CD4-positive, alpha-beta T cell treated with Interferon gamma for 1 hour (primary cell): ENCODE measurements at regions not wholly inside any gene's neighbourhood (a gene's known extent, or its start where the extent isn't known, plus 50 kb on each side); places are given as distances from the start of the nearest gene placed in this dataset.
"Not testable (repeated sequence)": the region's sequence is repeated elsewhere in the genome, so short reads cannot be mapped to it uniquely, and the experiment has no call there.

ENCODE experiments used
- DNase-seq: peaks from one replicate; pipeline ENCODE4 v3.0.0-alpha.2; 2020

DNA sequence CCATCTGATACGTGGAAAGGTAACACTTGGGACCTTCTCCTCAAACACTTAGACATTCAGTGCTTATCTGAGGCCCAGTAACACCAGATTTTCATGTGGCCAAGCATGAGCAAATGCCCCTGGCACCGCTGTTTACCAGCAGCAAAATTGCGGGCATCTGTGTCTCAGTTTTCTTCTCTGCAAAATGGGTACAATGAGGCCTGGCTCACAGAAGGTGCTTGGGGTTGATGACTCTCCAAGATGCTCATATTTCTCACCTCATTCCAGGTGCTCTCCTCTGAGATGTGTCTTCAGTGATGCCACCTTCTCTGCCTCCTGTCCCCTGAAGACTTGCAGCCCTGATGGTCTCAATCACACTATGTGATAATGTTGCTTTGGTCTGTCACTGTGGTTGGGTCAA lies 321.7 kb downstream of the TSN start:
- DNase-seq, result no peak

DNA sequence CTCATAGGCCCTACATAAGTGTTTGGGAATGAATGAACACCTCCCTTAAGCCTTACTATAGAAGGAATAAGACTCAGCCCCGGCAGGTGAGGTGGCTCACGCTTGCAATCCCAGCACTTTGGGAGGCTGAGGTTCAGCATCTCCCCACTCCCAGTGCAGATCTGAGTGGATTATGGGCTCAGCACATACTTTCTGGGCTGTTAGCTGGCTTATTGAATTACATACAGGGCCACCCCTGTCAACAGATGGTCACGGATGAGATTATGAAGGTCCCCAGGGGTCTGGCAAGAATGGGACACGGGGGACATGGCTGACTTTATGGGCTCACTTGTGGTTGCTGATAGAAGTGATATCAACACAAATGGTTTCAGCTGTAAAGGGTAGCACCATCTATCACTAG lies 322.3 kb downstream of the TSN start:
- no peak for DNase-seq

DNA sequence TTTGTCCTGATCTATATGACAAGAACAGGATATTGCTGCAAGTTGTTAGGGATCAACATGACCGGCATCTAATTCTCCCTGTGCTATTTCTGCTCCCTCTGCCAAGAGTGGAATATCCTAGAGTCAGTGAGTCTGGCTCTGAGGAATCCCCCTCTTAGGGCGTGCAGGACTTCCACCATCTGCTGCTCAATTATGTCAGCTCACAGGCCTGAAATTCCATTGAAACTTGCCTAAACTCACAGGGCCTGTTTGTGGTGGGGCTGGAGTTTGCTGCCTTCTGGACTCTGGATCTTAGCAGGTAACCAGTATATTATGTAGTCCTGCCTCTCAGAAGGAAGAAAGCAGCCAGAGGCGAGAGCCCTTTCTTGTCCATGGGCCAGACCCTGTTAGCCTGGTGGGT lies 323.0 kb downstream of the TSN start:
- no peak for DNase-seq

DNA sequence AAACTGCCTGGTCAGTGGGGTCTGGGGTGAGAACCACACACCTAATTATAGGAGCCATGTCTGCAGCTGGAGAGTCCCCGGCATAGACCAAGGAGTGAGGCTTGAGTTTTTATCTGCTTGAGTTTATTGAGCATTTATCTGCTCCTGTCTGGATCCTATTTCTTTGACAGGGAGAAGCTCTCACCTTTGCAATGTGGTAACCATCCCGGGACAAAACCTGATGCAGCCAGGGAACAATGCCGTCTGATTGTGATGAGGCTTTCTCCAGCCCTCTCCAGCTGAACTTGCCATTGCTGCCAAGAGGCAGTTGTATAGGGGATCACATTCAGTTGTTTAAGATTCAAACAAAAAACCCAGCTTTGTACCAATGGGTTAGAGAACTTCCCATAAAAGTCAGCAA lies 324.4 kb downstream of the TSN start:
- no peak for DNase-seq

DNA sequence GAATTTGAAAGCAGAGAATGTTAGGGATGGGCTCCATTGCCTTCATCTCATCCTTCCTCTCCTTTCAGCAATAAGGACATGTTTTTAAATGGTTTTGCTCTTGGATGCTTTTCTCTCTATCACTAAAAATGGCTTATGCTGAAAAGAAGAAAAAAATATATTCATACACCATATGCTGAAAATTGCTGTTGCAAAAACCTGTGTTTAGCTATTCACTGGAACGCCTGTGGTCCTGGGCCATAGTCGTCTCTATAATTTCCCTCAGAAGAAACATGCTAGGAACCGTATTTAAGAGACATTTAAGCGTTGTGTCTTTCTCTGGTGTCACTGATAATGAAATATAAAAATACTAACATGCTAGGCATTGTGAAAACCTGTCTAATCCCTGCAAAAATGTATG lies 324.9 kb downstream of the TSN start:
- DNase-seq, result no peak

DNA sequence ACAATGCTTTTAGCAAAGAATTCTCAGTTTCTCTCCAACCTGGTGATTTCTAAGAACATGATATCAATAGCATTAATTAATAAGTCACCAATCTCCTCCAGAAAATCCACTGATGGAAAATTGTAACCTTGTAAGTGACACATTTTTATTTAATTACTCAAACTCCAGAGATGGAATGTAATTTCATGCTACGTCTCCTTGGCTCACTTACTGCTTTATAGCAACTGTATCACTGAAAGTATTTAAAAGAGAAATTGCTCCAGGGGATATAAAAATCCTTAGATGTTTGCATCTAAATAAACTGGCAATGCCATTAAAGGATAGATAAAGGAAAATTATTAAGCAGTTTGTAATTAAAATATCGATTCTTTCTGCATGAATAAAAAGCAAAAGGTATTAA lies 325.4 kb downstream of the TSN start:
- DNase-seq, result no peak

DNA sequence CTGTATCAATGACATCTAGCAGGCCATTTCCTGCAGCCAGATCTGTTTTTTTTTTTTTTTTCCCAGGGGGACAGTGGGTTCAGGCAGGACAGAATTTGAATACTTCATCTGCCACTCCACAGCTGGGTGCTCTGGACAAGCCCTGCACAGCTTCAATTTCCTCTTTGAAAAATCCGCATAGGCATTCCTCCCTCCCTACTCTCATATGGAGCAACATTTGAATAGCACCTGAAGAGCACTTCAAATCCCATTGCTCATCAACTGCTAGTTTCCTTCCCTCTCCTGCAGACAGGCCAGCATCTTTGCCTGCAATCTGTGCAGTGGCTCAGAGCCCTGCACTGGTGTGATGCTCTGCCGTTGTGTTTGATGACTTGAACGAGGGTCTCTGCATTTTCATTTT lies 326.3 kb downstream of the TSN start:
- DNase-seq, result no peak

DNA sequence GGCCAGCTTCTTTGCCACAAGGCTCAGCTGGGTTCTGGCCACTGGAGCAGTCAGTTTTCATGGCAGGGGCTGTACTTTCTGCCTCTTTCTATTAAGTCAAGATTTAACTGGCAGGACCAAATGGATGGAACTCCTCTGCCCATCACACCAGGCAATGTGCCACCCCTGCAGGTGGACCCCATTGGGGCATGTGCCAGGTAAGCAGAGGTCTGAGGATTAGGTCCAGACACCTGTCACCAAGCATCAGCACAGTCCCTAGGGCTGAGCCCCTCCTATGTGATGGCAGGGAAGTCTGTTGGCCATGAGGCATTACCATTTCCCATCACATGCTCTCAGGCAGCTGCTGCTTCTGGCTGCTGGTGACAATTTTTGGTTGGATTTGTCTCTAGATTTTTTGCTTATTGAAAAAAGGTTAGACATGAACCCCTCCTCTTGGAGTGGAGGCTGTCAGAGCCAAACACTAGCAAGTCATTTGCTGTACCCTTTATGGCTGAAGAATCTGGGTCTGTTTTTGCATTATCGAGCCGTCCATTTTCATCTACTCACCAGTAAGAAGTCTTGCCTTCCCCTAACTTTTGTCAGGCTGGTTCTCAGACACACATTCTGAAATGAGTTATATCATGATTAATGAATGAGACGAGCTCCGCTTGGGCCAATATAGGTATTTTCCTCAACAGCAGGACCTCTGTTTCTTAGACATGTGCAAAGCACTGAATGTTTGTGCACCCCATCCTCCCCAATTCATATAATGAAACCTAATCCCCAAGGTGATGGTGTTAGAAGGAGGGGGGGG lies 328.0 kb downstream of the TSN start:
- no peak for DNase-seq

DNA sequence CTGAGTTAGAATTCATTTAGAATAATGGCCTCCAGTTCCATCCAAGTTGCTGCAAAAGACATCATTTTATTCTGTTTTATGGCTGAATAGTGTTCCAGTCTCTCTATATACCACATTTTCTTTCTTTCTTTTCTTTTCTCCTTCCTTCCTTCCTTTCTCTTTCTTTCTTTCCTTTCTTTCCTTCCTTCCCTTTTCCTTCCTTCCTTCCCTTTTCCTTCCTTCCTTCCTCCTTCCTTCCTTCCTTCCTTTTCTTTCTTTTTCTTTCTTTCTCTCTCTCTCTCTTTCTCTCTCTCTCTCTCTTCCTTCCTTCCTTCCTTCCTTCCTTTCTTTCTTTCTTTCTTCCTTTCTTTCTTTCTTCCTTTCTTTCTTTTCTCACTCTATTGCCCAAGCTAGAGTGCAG lies 330.2 kb downstream of the TSN start:
- not testable (repeated sequence) for DNase-seq

DNA sequence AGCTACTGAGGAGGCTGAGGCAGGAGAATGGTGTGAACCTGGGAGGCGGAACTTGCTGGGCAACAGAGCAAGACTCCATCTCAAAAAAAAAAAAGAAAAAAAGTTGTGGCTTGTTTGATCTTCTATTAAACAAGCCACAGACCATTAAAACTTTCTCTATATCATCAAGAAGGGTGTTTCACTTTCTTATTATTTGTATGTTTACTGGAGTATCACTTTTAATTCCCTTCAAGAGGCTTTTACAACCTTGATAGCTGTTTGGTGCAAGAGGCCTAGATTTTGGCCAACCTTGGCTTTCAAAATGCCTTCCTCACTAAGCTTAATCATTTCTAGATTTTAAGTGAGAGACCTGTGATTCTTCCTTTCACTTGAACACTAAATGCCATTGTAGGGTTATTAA lies 339.1 kb downstream of the TSN start:
- DNase-seq, result no peak

DNA sequence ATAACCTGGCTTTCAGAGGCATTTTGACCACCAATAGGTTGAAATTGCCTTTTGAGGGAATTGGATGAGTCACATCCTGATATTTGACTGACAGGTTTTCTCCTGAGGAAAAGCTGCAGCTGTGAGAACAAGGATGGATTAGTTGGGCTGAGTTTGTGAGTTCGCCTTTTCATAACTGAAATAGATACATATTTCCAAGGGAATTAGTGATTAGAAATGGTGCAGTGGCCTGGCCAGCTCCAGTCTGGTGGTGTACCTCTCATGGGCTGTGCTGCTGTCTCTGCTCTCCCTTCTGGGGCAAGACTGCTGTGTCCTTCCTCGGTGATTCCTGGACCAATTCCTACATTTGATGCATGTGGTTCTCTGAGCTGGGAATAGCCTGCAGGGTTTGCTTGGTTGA lies 341.3 kb downstream of the TSN start:
- DNase-seq, result no peak

DNA sequence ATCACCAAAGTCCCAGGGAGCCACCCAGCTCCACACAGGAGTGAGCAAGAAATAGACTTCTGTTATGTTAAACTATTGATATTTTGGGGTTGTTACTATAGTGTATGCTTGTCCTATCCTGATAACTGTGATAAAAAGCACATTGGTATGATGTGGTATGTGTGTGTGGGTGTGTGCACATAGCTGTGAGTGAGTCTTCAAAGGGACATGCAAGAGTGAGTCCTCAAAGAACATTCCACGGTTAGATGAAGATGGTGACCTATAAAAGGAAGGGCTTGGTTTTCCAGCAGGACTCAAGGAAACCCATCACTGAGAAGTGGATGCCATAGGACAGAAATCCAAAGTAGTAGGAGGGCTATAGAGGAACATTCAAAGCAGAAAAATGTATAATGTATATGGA lies 342.9 kb downstream of the TSN start:
- DNase-seq, result no peak

DNA sequence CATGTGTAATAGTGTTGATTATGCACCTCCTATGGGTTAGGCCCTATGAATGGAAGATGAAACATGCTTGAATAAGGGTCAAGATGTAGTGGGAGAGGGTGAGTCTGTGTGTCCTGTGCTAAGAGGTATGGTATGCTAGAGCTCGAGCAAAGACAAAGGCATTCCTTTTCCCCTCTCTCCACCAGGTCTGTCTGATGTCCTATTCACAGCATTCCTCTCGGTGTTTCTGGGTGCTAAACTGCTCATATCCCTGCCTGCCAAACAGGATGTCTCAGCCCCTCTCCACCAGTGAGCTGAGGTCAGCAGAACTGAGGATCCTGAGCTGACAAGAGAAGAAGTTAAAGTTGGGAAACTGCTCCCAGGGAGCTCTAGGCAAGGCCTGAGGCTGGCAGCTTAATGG lies 344.9 kb downstream of the TSN start:
- DNase-seq, result no peak

DNA sequence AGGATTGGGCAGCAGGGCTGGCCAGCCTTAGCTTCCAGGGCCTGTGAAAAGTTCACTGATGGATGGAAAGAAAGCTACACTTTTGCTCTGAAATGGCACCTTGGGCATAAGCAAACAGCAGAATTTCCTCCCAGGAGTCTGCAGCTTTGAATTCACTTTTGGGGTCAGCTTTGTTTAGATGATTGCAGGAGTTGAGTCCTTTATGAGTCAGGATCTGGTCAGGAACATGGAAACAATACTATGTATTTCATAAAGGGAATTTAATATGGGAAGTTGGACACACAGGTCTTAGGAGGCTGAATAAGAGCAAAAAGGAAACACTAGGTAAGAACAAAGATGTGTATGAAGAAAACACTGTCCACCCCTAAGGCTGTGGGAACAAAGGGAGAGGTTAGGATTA lies 345.3 kb downstream of the TSN start:
- DNase-seq, result no peak

DNA sequence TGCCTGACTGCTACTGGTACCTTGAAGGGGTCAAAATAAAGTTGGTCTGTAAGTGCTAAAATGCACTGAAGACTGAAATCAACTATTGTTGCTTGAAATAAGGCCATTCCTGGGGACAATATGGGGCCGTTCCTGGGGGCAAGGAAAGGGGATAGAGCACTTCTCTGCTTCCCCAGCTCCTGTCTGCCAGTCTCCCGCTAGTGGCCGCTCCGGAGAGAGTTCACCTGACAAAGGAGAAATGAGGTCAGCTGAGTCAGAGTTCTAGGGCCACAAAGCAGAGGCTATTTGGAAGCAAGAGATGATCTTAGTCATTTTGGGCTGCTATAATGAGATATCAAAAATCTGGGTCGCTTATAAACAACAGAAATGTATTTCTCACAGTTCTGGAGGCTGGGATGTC lies 345.9 kb downstream of the TSN start:
- no peak for DNase-seq

DNA sequence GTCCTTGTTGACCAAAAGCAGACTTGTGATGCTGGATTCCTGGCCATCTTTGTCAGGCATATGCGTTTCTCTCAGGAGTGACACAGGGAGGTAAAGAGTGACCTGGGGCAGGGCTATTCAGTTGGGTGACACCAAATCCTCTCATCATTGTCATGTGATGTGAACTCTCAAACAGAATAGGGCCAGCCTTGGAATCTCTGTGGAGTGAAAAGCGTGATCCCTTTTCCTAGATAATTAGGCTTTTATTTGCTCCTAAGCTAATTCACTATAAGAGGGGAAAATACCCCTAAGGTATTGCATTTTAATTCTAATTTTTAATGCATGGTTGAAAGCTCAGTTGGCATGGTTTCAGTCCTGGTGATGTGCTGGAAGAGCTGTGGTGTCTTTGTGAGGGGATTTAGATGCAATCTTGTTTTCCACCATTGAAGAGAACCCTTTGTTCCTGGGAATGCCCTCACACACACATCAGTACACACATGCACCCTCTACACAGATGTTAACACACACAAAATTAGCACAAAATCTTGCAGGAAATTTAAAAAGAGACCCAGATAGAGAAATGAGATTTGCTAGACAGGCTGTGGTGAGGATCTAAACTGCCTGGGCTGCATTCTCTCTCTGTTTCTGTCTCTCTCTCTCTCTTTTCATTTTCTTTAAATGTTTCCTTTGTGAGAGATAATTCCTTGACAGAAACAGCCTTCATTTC lies 349.9 kb downstream of the TSN start:
- no peak for DNase-seq

DNA sequence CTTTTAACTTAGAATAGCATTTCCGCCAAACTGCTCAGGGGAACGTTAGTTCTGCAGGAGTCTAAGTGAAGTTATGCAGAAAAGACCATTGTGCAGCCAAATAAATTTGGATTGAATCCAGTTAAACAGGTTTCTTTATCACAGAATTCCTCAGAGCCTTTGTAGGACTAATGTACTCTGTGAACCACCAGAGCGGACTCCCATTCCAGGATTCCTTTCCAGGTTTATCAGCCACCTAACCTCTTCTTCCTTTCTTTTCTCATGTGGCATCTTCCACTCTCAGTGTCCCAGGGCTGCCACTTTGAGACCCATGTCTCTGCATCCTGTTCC lies 350.4 kb downstream of the TSN start:
- no peak for DNase-seq

DNA sequence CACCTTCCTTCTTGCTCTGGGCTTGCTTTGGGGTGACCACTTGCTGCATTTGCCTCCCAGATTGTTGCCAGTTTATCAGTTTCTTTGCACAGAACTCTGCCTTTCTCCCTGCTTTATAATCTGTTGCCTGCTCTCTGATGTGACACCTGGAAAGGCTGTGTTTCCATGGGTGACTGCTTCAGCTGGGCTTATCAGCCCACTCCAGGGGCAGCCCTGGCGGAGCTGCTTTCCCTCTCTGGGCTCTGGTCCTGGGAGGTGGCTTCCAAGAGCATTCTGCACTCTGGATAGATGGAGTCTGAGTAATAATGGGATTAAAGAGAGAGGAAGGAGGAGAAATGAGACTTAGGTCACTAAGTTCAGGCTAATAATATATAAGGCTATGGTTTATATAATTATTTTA lies 352.7 kb downstream of the TSN start:
- DNase-seq, result no peak

DNA sequence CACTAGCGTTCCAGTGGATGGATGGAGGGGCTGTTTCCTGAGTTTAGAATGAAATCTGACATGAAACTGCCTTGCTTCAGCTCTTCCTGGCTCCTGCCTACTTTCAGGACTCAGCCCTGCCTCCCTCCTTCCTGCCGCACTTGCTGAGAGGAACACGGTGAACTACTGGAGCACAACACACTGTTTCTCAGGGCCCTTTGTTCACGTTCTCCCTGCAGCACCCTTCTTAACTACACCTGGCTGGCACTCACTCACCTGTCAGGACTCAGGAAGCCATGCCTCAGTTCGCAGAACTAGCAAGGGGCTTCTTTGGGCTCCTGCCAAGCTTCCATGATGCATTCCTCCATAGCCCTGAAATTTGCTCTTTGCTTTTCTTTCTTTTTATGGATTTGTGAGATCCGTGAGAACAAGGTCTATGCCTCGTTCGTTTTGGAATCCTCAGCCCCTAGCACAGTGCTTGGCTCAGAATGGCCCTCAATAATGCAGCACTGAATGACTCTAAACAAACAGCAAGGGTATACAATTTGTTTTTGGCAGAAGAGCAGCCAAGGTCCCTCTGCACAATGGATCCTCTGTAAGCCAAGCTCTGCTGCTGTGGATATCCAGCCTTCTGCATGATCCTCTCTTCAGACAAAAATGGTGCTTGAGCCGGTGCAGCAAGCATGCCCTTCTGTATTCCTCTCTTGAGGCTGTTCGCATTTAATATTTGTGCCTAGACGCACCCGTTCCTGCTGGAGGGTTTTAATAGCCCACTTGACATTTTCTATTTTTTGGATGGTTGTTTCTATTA lies 357.0 kb downstream of the TSN start:
- DNase-seq, result no peak

DNA sequence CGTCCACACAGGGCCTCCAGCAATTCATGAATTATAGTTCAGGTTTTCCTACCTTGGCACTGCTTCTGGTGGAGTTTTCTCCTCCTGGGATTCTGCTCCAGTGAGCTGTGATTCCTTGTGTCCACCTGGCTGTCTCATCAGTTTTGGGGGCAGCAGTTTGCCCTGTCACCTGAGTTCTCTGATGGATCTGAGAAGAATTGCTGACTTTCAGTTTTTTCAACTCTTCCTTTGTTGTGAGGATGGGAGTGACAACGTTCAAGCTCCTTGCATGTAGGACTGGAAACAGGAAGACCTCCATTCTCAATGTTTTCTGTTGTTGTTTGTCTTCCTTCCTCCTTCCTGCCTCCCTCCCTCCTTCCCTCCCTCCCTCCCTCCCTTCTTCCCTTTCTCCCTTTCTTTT lies 359.0 kb downstream of the TSN start:
- no peak for DNase-seq

DNA sequence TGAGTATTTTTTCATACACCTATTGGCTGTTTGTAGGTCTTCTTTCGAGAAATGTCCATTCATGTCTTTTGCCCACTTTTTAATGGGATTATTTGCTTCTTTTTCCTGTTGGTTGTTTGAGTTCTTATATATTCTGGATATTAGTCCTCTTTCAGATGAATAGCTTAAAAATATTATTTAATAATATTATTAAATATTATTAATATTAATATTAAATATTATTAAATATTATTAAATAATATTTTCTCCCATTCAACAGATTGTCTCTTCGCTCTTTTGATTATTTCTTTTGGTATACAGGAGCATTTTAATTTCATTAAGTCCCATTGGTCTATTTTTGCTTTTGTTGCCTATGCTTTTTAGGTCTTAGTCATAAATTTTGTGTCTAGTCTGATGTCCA lies 361.9 kb downstream of the TSN start:
- no peak for DNase-seq

DNA sequence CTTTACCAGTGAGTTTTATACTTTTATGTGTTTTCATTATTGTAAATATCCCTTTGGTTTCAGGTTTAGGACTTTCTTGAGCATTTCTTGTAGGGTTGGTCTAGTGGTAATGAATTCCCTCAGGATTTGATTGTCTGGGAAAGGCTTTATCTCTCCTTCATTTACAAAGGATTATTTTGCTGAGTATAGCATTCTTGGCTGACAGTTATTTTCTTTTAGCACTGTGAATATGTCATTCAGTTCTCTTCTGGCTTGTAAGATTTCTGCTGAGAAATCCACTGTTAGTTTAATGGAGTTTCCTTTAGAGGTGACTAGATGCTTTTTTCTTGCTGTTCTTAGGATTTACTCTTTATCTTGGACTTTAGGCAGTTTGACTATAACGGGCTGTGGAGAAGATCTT lies 373.9 kb downstream of the TSN start:
- no peak for DNase-seq

DNA sequence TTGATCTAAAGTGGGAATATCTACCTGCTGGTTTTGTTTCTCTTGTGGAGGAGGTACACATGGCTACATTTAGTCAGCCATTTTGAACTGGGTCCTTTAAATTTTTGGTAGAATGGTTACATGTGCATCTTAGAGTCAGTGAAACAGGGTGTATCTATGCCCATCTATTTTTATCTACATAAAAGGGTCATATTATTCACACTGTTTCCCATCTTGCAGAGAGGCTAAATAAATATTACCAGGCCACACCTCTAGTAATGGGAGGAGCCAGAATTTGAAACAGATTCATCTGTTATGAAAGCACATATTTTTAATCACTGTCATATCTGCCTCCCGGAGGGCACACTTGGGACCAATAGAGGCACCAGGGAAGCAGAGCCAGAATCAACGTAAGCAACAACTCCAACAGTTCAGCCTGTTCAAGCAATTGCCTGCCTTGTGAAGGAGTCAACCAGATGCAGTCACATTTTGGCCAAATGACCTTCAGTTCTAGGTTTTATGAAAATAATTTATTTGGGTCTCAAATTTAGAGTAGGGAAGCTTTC lies 376.8 kb downstream of the TSN start:
- no peak for DNase-seq
